NB4 (cell line): ENCODE measurements at regions not wholly inside any gene's neighbourhood (a gene's known extent, or its start where the extent isn't known, plus 50 kb on each side); places are given as distances from the start of the nearest gene placed in this dataset.

Experiments
- DNase-seq: peaks from one replicate; pipeline ENCODE4 v3.0.0; 2010; ENCODE audit warnings: low read depth
- H3K4me3 ChIP-seq: one replicate; pipeline ENCODE4 v1.5.1; 2011; ENCODE audit warnings: mild to moderate bottlenecking, low read depth, low read length, moderate library complexity
- CTCF ChIP-seq: IDR thresholded peaks from one replicate; pipeline ENCODE4 v1.5.1; 2012; ENCODE audit warnings: low read depth, low read length
- MAX ChIP-seq: IDR thresholded peaks from 2 replicates; pipeline ENCODE4 v1.6.1; 2011; ENCODE audit warnings: low read depth, low read length
- MYC ChIP-seq: IDR thresholded peaks from 2 replicates; pipeline ENCODE4 v1.6.1; 2011; ENCODE audit warnings: low read depth, low read length
- POLR2A ChIP-seq: IDR thresholded peaks from 2 replicates; pipeline ENCODE4 v1.6.1; 2011; ENCODE audit warnings: mild to moderate bottlenecking; ENCODE audit not compliant: insufficient read length; ENCODE audit errors: extremely low read depth

GRCh38 chrX:84873176-84873575, 130.5 kb upstream of the APOOL start:
- no peak for TF ChIP-seq MAX
- no peak for TF ChIP-seq MYC
- no peak for TF ChIP-seq POLR2A
- no peak for TF ChIP-seq CTCF
- DNase-seq: no peak
- H3K4me3 ChIP-seq: no peak overlapping the region

- no peak for DNase-seq
- no peak overlapping the region for H3K4me3 ChIP-seq
- no peak for TF ChIP-seq MYC
- no peak for TF ChIP-seq CTCF
- TF ChIP-seq MAX: no peak
- no peak for TF ChIP-seq POLR2A
Measured at GRCh38 chrX:84876876-84877275, 126.8 kb upstream of the APOOL start.

- H3K4me3 ChIP-seq: no peak overlapping the region
- DNase-seq: no peak
- TF ChIP-seq MAX (no peak), POLR2A (no peak), CTCF (no peak), MYC (no peak)
Measured at GRCh38 chrX:84893897-84894296, 109.8 kb upstream of the APOOL start.

- no peak for TF ChIP-seq POLR2A
- no peak for TF ChIP-seq MAX
- TF ChIP-seq CTCF: no peak
- no peak for TF ChIP-seq MYC
- H3K4me3 ChIP-seq: no peak overlapping the region
- DNase-seq: peak; percentile 0
Measured at GRCh38 chrX:84907324-84907968, 96.2 kb upstream of the APOOL start.

- no peak for TF ChIP-seq MYC
- TF ChIP-seq MAX: no peak
- TF ChIP-seq CTCF: no peak
- no peak for TF ChIP-seq POLR2A
- DNase-seq: no peak
- no peak overlapping the region for H3K4me3 ChIP-seq
Measured at GRCh38 chrX:84909151-84909550, 94.5 kb upstream of the APOOL start.
